ENCODE measurements at regions not wholly inside any gene's neighbourhood (a gene's known extent, or its start where the extent isn't known, plus 50 kb on each side); places are given as distances from the start of the nearest gene placed in this dataset.

- DNase-seq (ENCODE audit: low spot score), result peak; percentile 74
- ChIA-PET POLR2A (ENCODE audit: low non-redundant PET) (no interaction called here), CTCF (interaction anchor here (1.0 kb wide), 1 partner anchor 164 kb away, joined by 3 read pairs; no protein-coding TSS in a partner anchor)
- peak overlapping the region; percentile 83 for H3K27ac ChIP-seq
- no peak for TF ChIP-seq CTCF (conservative IDR thresholded peaks at IDR 0.05; ENCODE audit: low read depth)
Measured at GRCh38 chr16:14364386-14365199, 265.5 kb downstream of the PARN start.

DNA sequence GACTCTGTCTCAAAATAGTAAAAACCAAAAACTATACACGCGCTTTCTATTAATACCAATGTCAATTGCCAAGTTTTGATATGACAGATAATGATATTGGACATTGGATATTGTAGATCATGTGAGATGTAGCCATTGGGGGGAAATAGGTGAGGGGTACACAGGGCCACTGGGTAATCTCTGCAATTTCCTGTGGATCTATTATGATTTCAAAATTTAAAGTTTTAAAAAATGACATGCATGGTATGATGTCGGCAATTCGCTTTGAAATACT is 266.0 kb downstream of the PARN start:
- TF ChIP-seq CTCF (conservative IDR thresholded peaks at IDR 0.05; ENCODE audit: low read depth), result no peak
- CTCF ChIA-PET, result interaction anchor here (1.0 kb wide), 1 partner anchor 165 kb away, joined by 3 read pairs; no protein-coding TSS in a partner anchor
- peak overlapping the region; percentile 83 for H3K27ac ChIP-seq
- no peak for DNase-seq (ENCODE audit: low spot score)
- POLR2A ChIA-PET (ENCODE audit: low non-redundant PET), result no interaction called here

GRCh38 chr16:14362774-14363371 is 267.2 kb downstream of the PARN start:
- no peak for TF ChIP-seq CTCF (conservative IDR thresholded peaks at IDR 0.05; ENCODE audit: low read depth)
- DNase-seq (ENCODE audit: low spot score), result no peak
- ChIA-PET CTCF (no interaction called here), POLR2A (ENCODE audit: low non-redundant PET) (no interaction called here)
- peak overlapping the region; percentile 83 for H3K27ac ChIP-seq

DNA sequence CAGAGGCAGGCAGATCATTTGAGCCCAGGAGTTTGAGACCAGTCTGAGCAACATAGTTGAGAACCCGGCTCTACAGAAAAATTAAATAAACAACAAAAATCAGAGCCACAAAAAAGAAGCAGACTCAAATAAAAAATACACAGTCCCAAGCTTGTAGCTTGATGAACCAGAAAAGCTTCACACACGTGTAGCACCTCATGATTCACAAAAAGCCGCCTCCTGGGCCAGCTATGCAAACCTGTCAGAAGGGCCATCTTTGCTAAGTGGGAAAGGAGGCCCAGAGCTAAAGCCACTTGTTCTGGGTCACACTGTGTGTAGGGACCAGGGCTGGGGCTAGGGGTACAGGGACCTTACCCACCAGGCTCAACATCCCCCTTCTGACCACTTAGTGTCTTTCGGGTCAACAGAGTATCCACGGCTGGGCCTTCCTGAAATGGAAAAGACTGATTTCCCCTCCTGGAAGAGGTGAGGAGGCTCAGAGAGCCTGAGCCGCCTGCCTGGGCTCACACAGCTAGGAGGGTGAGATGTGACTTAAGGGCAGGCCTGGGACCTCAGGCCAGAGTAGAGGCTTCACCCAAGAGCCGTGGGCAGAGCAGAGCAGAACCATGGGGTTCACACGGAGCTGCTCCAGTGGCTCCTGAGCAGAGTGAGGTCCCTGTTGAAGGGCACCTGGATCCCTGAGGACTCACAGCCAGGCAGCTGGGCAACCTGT is 269.6 kb downstream of the PARN start:
- H3K27ac ChIP-seq, result peak overlapping the region; percentile 89
- POLR2A ChIA-PET (ENCODE audit: low non-redundant PET), result no interaction called here
- no peak for DNase-seq (ENCODE audit: low spot score)
- TF ChIP-seq CTCF (conservative IDR thresholded peaks at IDR 0.05; ENCODE audit: low read depth), result no peak
- CTCF ChIA-PET, result interaction anchor here (0.6 kb wide), 1 partner anchor 92 kb away, joined by 7 read pairs; no protein-coding TSS in a partner anchor

DNA sequence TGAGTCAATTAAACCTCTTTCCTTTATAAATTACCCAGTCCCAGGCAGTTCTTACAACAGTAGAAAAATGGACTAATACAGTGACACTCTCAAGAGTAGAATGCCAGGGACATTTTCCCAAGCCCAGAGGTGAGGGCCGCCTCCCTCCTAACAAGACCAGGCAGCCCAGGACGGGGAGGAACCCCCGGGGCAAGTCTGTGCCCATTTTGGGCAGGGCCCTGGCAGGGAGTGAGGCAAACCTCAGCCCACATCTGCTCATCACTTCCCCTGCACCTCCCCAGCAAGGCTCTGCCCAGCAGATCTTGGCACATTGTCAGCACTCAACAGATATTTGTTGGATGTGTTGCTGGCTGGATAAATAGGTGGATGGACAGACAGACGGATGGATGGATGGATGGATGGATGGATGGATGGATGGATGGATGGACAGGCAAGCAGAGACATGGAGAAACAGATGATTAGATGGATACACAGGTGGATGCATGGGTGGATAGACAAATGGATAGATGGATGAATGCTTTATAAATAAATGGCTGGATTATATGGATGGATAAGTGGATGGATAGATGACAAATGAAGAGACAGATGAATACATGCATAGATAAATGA is 271.3 kb downstream of the PARN start:
- POLR2A ChIA-PET (ENCODE audit: low non-redundant PET), result no interaction called here
- CTCF ChIA-PET, result no interaction called here
- TF ChIP-seq CTCF (conservative IDR thresholded peaks at IDR 0.05; ENCODE audit: low read depth), result no peak
- H3K27ac ChIP-seq, result peak overlapping the region; percentile 89
- DNase-seq (ENCODE audit: low spot score), result peak; percentile 87

GRCh38 chr16:14357328-14357727 is 272.7 kb downstream of the PARN start:
- POLR2A ChIA-PET (ENCODE audit: low non-redundant PET), result no interaction called here
- DNase-seq (ENCODE audit: low spot score), result no peak
- H3K27ac ChIP-seq, result peak overlapping the region; percentile 89
- no peak for TF ChIP-seq CTCF (conservative IDR thresholded peaks at IDR 0.05; ENCODE audit: low read depth)
- CTCF ChIA-PET, result no interaction called here

Measured in RWPE1 (cell line).